ENCODE measurements at regions not wholly inside any gene's neighbourhood (a gene's known extent, or its start where the extent isn't known, plus 50 kb on each side); places are given as distances from the start of the nearest gene placed in this dataset.

DNA sequence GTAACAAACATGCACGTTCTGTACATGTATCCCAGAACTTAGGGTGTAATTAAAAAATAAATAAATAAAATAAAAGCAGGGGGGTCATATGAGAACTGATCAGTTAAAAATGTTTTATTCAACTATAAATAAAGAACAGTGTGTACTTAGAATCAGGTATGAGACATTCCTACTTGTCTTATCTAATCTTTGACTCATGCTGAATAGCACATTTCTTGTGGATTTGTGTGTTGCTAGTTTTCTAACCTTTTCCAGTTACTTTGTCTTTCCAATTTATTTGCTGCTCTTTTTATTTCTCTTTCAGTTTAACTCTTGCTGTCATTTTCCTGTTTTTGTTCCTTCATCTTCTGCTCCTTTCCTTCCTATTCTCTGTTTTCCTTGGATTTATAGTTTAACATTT, 1917.1 kb upstream of the CDH6 start:
- TF ChIP-seq, protein P1, sequence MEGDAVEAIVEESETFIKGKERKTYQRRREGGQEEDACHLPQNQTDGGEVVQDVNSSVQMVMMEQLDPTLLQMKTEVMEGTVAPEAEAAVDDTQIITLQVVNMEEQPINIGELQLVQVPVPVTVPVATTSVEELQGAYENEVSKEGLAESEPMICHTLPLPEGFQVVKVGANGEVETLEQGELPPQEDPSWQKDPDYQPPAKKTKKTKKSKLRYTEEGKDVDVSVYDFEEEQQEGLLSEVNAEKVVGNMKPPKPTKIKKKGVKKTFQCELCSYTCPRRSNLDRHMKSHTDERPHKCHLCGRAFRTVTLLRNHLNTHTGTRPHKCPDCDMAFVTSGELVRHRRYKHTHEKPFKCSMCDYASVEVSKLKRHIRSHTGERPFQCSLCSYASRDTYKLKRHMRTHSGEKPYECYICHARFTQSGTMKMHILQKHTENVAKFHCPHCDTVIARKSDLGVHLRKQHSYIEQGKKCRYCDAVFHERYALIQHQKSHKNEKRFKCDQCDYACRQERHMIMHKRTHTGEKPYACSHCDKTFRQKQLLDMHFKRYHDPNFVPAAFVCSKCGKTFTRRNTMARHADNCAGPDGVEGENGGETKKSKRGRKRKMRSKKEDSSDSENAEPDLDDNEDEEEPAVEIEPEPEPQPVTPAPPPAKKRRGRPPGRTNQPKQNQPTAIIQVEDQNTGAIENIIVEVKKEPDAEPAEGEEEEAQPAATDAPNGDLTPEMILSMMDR (IDR thresholded peaks at IDR 0.05; ENCODE audit: extremely low read depth in 1 of 2, insufficient read depth in 1 of 2, low read depth in 1 of 2, low read length in 2 of 2) = no peak
- no peak for TF ChIP-seq POLR2AphosphoS5 (IDR thresholded peaks at IDR 0.05; ENCODE audit: insufficient read depth, low read depth, low read length)
- no peak for TF ChIP-seq JUN (IDR thresholded peaks at IDR 0.05; ENCODE audit: borderline replicate concordance, insufficient read depth, insufficient read length, low read depth)
- no peak for TF ChIP-seq POLR2A (IDR thresholded peaks at IDR 0.05; ENCODE audit: low read depth, low read length)
- TF ChIP-seq, protein P2, sequence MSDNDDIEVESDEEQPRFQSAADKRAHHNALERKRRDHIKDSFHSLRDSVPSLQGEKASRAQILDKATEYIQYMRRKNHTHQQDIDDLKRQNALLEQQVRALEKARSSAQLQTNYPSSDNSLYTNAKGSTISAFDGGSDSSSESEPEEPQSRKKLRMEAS (IDR thresholded peaks at IDR 0.05; ENCODE audit: insufficient read depth, insufficient read length) = no peak
- TF ChIP-seq EZH2 (IDR thresholded peaks at IDR 0.05; ENCODE audit: borderline replicate concordance, low read depth, low read length, severe bottlenecking) = no peak
- TF ChIP-seq MYC (IDR thresholded peaks at IDR 0.05; ENCODE audit: low read depth, low read length) = no peak

Measured in endothelial cell of umbilical vein (primary cell).